Keratinocyte (primary cell): ENCODE measurements at regions not wholly inside any gene's neighbourhood (a gene's known extent, or its start where the extent isn't known, plus 50 kb on each side); places are given as distances from the start of the nearest gene placed in this dataset.

ENCODE experiments used
- DNase-seq: peaks from one replicate; pipeline ENCODE4 v3.0.0-alpha.2; 2011; ENCODE audit warnings: low read depth, missing footprints, low spot score
- FAIRE-seq: peaks from 2 replicates; lab custom pipeline; 2011; peaks lifted over from hg19 to GRCh38; lab: Jason Lieb, UNC
- H2AFZ ChIP-seq: 2 replicates; pipeline ENCODE4 v1.6.0; 2012; ENCODE audit warnings: low read length, control low read depth, inconsistent platforms; ENCODE audit not compliant: control insufficient read depth
- H3K27ac ChIP-seq: 2 replicates; pipeline ENCODE4 v1.5.1; 2011; ENCODE audit warnings: low read length; ENCODE audit not compliant: control insufficient read depth, insufficient read depth
- H3K27me3 ChIP-seq: 3 replicates; pipeline ENCODE4 v1.6.0; 2011; ENCODE audit warnings: low read length; ENCODE audit not compliant: control insufficient read depth, insufficient read depth; ENCODE audit errors: extremely low read depth
- H3K36me3 ChIP-seq, 2 experiments: 2 replicates in 1 of 2; 3 replicates in 1 of 2; pipeline ENCODE4 v1.5.1; 2011; ENCODE audit warnings: low read length in 2 of 2, mild to moderate bottlenecking in 1 of 2; ENCODE audit not compliant: control insufficient read depth in 2 of 2, insufficient read depth in 2 of 2; ENCODE audit errors: extremely low read depth in 1 of 2
- H3K4me1 ChIP-seq: 3 replicates; pipeline ENCODE4 v1.5.1; 2011; ENCODE audit warnings: low read length; ENCODE audit not compliant: control insufficient read depth, insufficient read depth; ENCODE audit errors: extremely low read depth
- H3K4me2 ChIP-seq: 3 replicates; pipeline ENCODE4 v1.6.0; 2011; ENCODE audit warnings: low read depth, low read length; ENCODE audit not compliant: control insufficient read depth, insufficient read depth; ENCODE audit errors: extremely low read depth
- H3K4me3 ChIP-seq, 3 experiments: fragments of 200-600 bp in 1 of 3; sonication (generic) in 1 of 3; 2 replicates in 2 of 3; 3 replicates in 1 of 3; pipeline ENCODE4 v1.5.1; 2011 to 2016; ENCODE audit warnings: low read length in 3 of 3, mild to moderate bottlenecking in 3 of 3, control low read depth in 2 of 3, inconsistent platforms in 1 of 3, low read depth in 1 of 3, mixed read lengths in 1 of 3, mixed run types in 1 of 3, moderate library complexity in 1 of 3; ENCODE audit not compliant: control insufficient read depth in 2 of 3, insufficient read depth in 2 of 3; ENCODE audit errors: extremely low read depth in 1 of 3
- H3K79me2 ChIP-seq: 2 replicates; pipeline ENCODE4 v1.6.0; 2012; ENCODE audit warnings: low read length; ENCODE audit not compliant: control insufficient read depth, insufficient read depth
- H3K9ac ChIP-seq: 3 replicates; pipeline ENCODE4 v1.6.0; 2011; ENCODE audit warnings: low read length; ENCODE audit not compliant: control insufficient read depth, insufficient read depth; ENCODE audit errors: extremely low read depth
- H3K9me1 ChIP-seq: 3 replicates; pipeline ENCODE4 v1.6.0; 2011; ENCODE audit warnings: low read length; ENCODE audit not compliant: control insufficient read depth, insufficient read depth; ENCODE audit errors: extremely low read depth
- H3K9me3 ChIP-seq: 2 replicates; pipeline ENCODE4 v1.5.1; 2012; ENCODE audit warnings: low read depth, low read length; ENCODE audit not compliant: control insufficient read depth
- H4K20me1 ChIP-seq: 3 replicates; pipeline ENCODE4 v1.6.0; 2011; ENCODE audit warnings: low read length; ENCODE audit not compliant: control insufficient read depth, insufficient read depth; ENCODE audit errors: extremely low read depth
- CTCF ChIP-seq, 3 experiments: IDR thresholded peaks in 1 of 3; conservative IDR thresholded peaks in 1 of 3; optimal IDR thresholded peaks in 1 of 3; 2 replicates in 2 of 3; 3 replicates in 1 of 3; pipeline versions ENCODE3 to v1.5.1; 2011; ENCODE audit warnings: low read length in 3 of 3, mild to moderate bottlenecking in 3 of 3, moderate library complexity in 2 of 3, control low read depth in 1 of 3, inconsistent platforms in 1 of 3; ENCODE audit not compliant: insufficient read depth in 2 of 3; ENCODE audit errors: extremely low read depth in 1 of 3
- EZH2 ChIP-seq: IDR thresholded peaks from one replicate; pipeline ENCODE4 v1.6.1; 2012; ENCODE audit warnings: inconsistent platforms, mild to moderate bottlenecking, low read length, moderate library complexity
- dilution Hi-C: fragments of 300-500 bp; cut with MboI; formaldehyde crosslinking; loops from one replicate; pipeline ENCODE4 v1.7.0; 2020; ENCODE audit warnings: low sequenced_read_pairs; ENCODE audit not compliant: extremely low pct_ligation_motif_present

GRCh38 chr3:117263270-117263669, 553.7 kb downstream of the TUSC7 start:
- Histone ChIP-seq H3K36me3 (no peaks in the 10 kb centered on the region), H3K4me1 (no peaks in the 10 kb centered on the region), H3K9ac (no peak overlapping the region), H3K9me1 (no peaks in the 10 kb centered on the region), H3K27me3 (no peaks in the 10 kb centered on the region), H3K79me2 (no peaks in the 10 kb centered on the region), H3K4me3 (no peak overlapping the region), H2AFZ (no peak overlapping the region), H3K9me3 (no peaks in the 10 kb centered on the region), H3K4me2 (no peak overlapping the region), H4K20me1 (no peaks in the 10 kb centered on the region), H3K27ac (no peak overlapping the region)
- no peak for FAIRE-seq
- no peak for TF ChIP-seq CTCF (optimal IDR thresholded peaks at IDR 0.05 in 1 of 3, IDR thresholded peaks at IDR 0.05 in 1 of 3, conservative IDR thresholded peaks at IDR 0.05 in 1 of 3; ENCODE audit: extremely low read depth in 1 of 3, insufficient read depth in 2 of 3, low read length in 3 of 3)
- no peak for TF ChIP-seq EZH2
- no peak for DNase-seq
- dilution Hi-C loops, result no loop called here

GRCh38 chr3:117263745-117264144, 554.2 kb downstream of the TUSC7 start:
- Histone ChIP-seq H2AFZ (no peak overlapping the region), H3K4me1 (no peaks in the 10 kb centered on the region), H3K9ac (no peak overlapping the region), H3K9me1 (no peaks in the 10 kb centered on the region), H3K9me3 (no peaks in the 10 kb centered on the region), H3K4me3 (no peak overlapping the region), H3K4me2 (no peak overlapping the region), H3K27ac (no peak overlapping the region), H3K27me3 (no peaks in the 10 kb centered on the region), H3K79me2 (no peaks in the 10 kb centered on the region), H4K20me1 (no peaks in the 10 kb centered on the region), H3K36me3 (no peaks in the 10 kb centered on the region)
- TF ChIP-seq EZH2 (no peak), CTCF (optimal IDR thresholded peaks at IDR 0.05 in 1 of 3, IDR thresholded peaks at IDR 0.05 in 1 of 3, conservative IDR thresholded peaks at IDR 0.05 in 1 of 3; ENCODE audit: extremely low read depth in 1 of 3, insufficient read depth in 2 of 3, low read length in 3 of 3) (no peak)
- FAIRE-seq, result no peak
- dilution Hi-C loops, result no loop called here
- no peak for DNase-seq
